Spleen (tissue), 7 donors: ENCODE measurements at regions not wholly inside any gene's neighbourhood (a gene's known extent, or its start where the extent isn't known, plus 50 kb on each side); places are given as distances from the start of the nearest gene placed in this dataset.

Experiments used
- CTCF ChIP-seq, 11 experiments: fragments of 200-600 bp in 7 of 11; fragments of 450-650 bp in 4 of 11; sonication (generic) in 4 of 11; IDR thresholded peaks in 8 of 11; conservative IDR thresholded peaks in 3 of 11; 1 replicate in 7 of 11; 2 replicates in 4 of 11; pipeline versions ENCODE4 v1.4.0 to v1.8.0; 2016 to 2021; ENCODE audit warnings: antibody characterized with exemption in 11 of 11, inconsistent platforms in 4 of 11, mild to moderate bottlenecking in 1 of 11
- POLR2A ChIP-seq, 3 donors: fragments of 450-650 bp; IDR thresholded peaks; one replicate each; pipeline ENCODE4 v1.5.1; 2017; ENCODE audit warnings: antibody characterized with exemption in 3 of 3, mild to moderate bottlenecking in 1 of 3
- POLR2AphosphoS5 ChIP-seq, 3 donors: sonication (generic); formaldehyde crosslinking; IDR thresholded peaks; one replicate each; pipeline ENCODE4 v1.5.1; 2017; ENCODE audit warnings: antibody characterized with exemption in 3 of 3
- donor health status: DM: no; HTN: no; CAD: no; lungs with moderate emphysema.
- donor health status: DM: no; HTN: no; CAD: no.
- donor health status: DM: no; HTN: no; CAD: no.

DNA sequence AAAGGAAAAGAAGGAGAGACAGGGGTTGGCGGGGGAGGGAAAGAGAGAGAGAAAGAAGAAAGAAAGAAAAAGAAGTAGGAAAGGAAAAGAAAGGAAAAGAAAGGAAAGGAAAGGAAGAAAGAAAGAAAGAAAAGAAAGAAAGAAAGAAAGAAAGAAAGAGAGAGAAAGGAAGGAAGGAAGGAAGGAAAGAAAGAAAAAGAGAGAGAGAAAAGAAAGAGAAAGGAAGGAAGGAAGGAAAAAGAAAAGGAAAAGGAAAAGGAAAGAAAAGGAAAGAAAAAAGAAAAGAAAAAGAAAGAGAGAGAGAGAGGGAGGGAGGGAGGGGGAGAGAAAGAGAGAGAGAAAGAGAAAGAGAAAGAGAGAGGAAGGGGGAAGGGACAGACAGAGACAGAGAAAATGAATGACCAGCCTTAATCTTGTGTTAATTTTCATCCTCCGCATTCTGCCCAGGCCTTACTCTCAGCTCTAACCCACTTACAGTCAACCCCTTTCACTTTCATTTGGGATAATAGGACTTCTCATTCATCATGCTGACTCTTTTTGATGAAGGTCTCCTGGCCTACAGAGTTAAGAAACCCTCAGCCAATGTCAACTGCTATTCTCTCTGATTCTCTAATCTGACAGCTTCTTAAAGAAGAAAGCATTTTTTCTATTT, 207.3 kb downstream of the SUCLG1 start:
- no peak for TF ChIP-seq CTCF (IDR thresholded peaks at IDR 0.05 in 8 of 11, conservative IDR thresholded peaks at IDR 0.05 in 3 of 11)
- TF ChIP-seq POLR2AphosphoS5 (IDR thresholded peaks at IDR 0.05), result no peak
- no peak for TF ChIP-seq POLR2A (IDR thresholded peaks at IDR 0.05)
